ENCODE measurements at regions not wholly inside any gene's neighbourhood (a gene's known extent, or its start where the extent isn't known, plus 50 kb on each side); places are given as distances from the start of the nearest gene placed in this dataset.

GRCh38 chr7:42672339-42672999, 239.4 kb downstream of the C7orf25 start:
- Histone ChIP-seq H3K27me3 (ENCODE audit: low read depth, low read length) (0 out of 2 replicates have a peak, but pooled peaks cover 3% of the 10 kb centered on the region), H4K20me1 (ENCODE audit: insufficient read depth, low read length) (no peaks in the 10 kb centered on the region), H3K79me2 (ENCODE audit: low read length) (no peaks in the 10 kb centered on the region), H3K9ac (ENCODE audit: low read length) (no peak overlapping the region), H2AFZ (ENCODE audit: low read depth, low read length) (no peak overlapping the region), H3K4me3 (ENCODE audit: low read length) (no peak overlapping the region), H3K4me2 (ENCODE audit: low read length) (no peak overlapping the region), H3K9me3 (ENCODE audit: insufficient read depth, low read length) (no peaks in the 10 kb centered on the region), H3K36me3 (replicated peaks; ENCODE audit: low read depth, low read length) (no peaks in the 10 kb centered on the region), H3K27ac (ENCODE audit: low read length) (no peak overlapping the region), H3K4me1 (ENCODE audit: low read length) (no peaks in the 10 kb centered on the region)
- TF ChIP-seq CTCF (IDR thresholded peaks at IDR 0.05; ENCODE audit: low read depth, low read length) (no peak), EZH2phosphoT487 (IDR thresholded peaks at IDR 0.05; ENCODE audit: low read depth) (no peak)

- no peak for TF ChIP-seq EZH2phosphoT487 (IDR thresholded peaks at IDR 0.05; ENCODE audit: low read depth)
- no peak for TF ChIP-seq CTCF (IDR thresholded peaks at IDR 0.05; ENCODE audit: low read depth, low read length)
- Histone ChIP-seq H3K4me2 (ENCODE audit: low read length) (no peak overlapping the region), H3K36me3 (replicated peaks; ENCODE audit: low read depth, low read length) (no peaks in the 10 kb centered on the region), H3K4me1 (ENCODE audit: low read length) (no peaks in the 10 kb centered on the region), H3K9me3 (ENCODE audit: insufficient read depth, low read length) (no peaks in the 10 kb centered on the region), H4K20me1 (ENCODE audit: insufficient read depth, low read length) (no peaks in the 10 kb centered on the region), H3K79me2 (ENCODE audit: low read length) (no peaks in the 10 kb centered on the region), H3K4me3 (ENCODE audit: low read length) (no peak overlapping the region), H3K27me3 (ENCODE audit: low read depth, low read length) (0 out of 2 replicates have a peak, but pooled peaks cover 3% of the 10 kb centered on the region), H2AFZ (ENCODE audit: low read depth, low read length) (no peak overlapping the region), H3K27ac (ENCODE audit: low read length) (no peak overlapping the region), H3K9ac (ENCODE audit: low read length) (no peak overlapping the region)
These were observed 240.2 kb downstream of the C7orf25 start for GRCh38 chr7:42671627-42672026.

- Histone ChIP-seq H3K4me1 (ENCODE audit: low read length) (no peaks in the 10 kb centered on the region), H3K36me3 (replicated peaks; ENCODE audit: low read depth, low read length) (no peaks in the 10 kb centered on the region), H3K9ac (ENCODE audit: low read length) (no peak overlapping the region), H4K20me1 (ENCODE audit: insufficient read depth, low read length) (no peaks in the 10 kb centered on the region), H3K9me3 (ENCODE audit: insufficient read depth, low read length) (no peaks in the 10 kb centered on the region), H3K27ac (ENCODE audit: low read length) (no peak overlapping the region), H3K27me3 (ENCODE audit: low read depth, low read length) (no peaks in the 10 kb centered on the region), H2AFZ (ENCODE audit: low read depth, low read length) (no peak overlapping the region), H3K4me2 (ENCODE audit: low read length) (no peak overlapping the region), H3K4me3 (ENCODE audit: low read length) (no peak overlapping the region), H3K79me2 (ENCODE audit: low read length) (no peaks in the 10 kb centered on the region)
- no peak for TF ChIP-seq CTCF (IDR thresholded peaks at IDR 0.05; ENCODE audit: low read depth, low read length)
- no peak for TF ChIP-seq EZH2phosphoT487 (IDR thresholded peaks at IDR 0.05; ENCODE audit: low read depth)
These were observed 244.9 kb downstream of the C7orf25 start for GRCh38 chr7:42666994-42667393.

GRCh38 chr7:42662862-42663261, 249.0 kb downstream of the C7orf25 start:
- Histone ChIP-seq H3K27ac (ENCODE audit: low read length) (no peak overlapping the region), H3K79me2 (ENCODE audit: low read length) (no peaks in the 10 kb centered on the region), H3K36me3 (replicated peaks; ENCODE audit: low read depth, low read length) (no peaks in the 10 kb centered on the region), H4K20me1 (ENCODE audit: insufficient read depth, low read length) (no peaks in the 10 kb centered on the region), H3K27me3 (ENCODE audit: low read depth, low read length) (no peaks in the 10 kb centered on the region), H3K9ac (ENCODE audit: low read length) (no peak overlapping the region), H3K9me3 (ENCODE audit: insufficient read depth, low read length) (no peaks in the 10 kb centered on the region), H3K4me2 (ENCODE audit: low read length) (no peak overlapping the region), H2AFZ (ENCODE audit: low read depth, low read length) (no peak overlapping the region), H3K4me3 (ENCODE audit: low read length) (no peak overlapping the region), H3K4me1 (ENCODE audit: low read length) (no peaks in the 10 kb centered on the region)
- TF ChIP-seq CTCF (IDR thresholded peaks at IDR 0.05; ENCODE audit: low read depth, low read length) (no peak), EZH2phosphoT487 (IDR thresholded peaks at IDR 0.05; ENCODE audit: low read depth) (no peak)
